ENCODE measurements at regions not wholly inside any gene's neighbourhood (a gene's known extent, or its start where the extent isn't known, plus 50 kb on each side); places are given as distances from the start of the nearest gene placed in this dataset.

- Histone ChIP-seq H3K9me3 (ENCODE audit: control insufficient read depth, insufficient read depth, low read length) (no peaks in the 10 kb centered on the region; the same call in 1 of the 2 replicates), H3K27me3 (ENCODE audit: control insufficient read depth, insufficient read depth, low read length) (peaks cover 10% of the 10 kb centered on the region), H3K27ac (ENCODE audit: low read depth, low read length) (no peak overlapping the region), H3K4me3 (ENCODE audit: low read depth, low read length) (peak overlapping the region; percentile 58)
- TF ChIP-seq, protein P1, sequence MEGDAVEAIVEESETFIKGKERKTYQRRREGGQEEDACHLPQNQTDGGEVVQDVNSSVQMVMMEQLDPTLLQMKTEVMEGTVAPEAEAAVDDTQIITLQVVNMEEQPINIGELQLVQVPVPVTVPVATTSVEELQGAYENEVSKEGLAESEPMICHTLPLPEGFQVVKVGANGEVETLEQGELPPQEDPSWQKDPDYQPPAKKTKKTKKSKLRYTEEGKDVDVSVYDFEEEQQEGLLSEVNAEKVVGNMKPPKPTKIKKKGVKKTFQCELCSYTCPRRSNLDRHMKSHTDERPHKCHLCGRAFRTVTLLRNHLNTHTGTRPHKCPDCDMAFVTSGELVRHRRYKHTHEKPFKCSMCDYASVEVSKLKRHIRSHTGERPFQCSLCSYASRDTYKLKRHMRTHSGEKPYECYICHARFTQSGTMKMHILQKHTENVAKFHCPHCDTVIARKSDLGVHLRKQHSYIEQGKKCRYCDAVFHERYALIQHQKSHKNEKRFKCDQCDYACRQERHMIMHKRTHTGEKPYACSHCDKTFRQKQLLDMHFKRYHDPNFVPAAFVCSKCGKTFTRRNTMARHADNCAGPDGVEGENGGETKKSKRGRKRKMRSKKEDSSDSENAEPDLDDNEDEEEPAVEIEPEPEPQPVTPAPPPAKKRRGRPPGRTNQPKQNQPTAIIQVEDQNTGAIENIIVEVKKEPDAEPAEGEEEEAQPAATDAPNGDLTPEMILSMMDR (IDR thresholded peaks at IDR 0.05; ENCODE audit: low read depth, low read length) = no peak
- POLR2A ChIA-PET = interaction anchor here (2.5 kb wide), 1 partner anchor 43 kb away, joined by 9 read pairs; no protein-coding TSS in a partner anchor
- DNase-seq (ENCODE audit: low read depth, low spot score) = no peak
- CTCF ChIA-PET = interaction anchor here (0.9 to 1.7 kb wide), 3 partner anchors 16 to 54 kb away, joined by 3 to 6 read pairs (median 4); no protein-coding TSS in a partner anchor
Observed at GRCh38 chr9:121599872-121600585, 51.4 kb upstream of the DAB2IP start.

- peaks cover 10% of the 10 kb centered on the region for H3K27me3 ChIP-seq (ENCODE audit: control insufficient read depth, insufficient read depth, low read length)
- no peak overlapping the region for H3K27ac ChIP-seq (ENCODE audit: low read depth, low read length)
- H3K9me3 ChIP-seq (ENCODE audit: control insufficient read depth, insufficient read depth, low read length) = no peaks in the 10 kb centered on the region; the same call in 1 of the 2 replicates
- H3K4me3 ChIP-seq (ENCODE audit: low read depth, low read length) = no peak overlapping the region
- POLR2A ChIA-PET = no interaction called here
- TF ChIP-seq, protein P1 (IDR thresholded peaks at IDR 0.05; ENCODE audit: low read depth, low read length) = no peak
- DNase-seq (ENCODE audit: low read depth, low spot score) = no peak
- CTCF ChIA-PET = no interaction called here
Observed at GRCh38 chr9:121601194-121601593, 50.2 kb upstream of the DAB2IP start.
